ENCODE measurements at regions not wholly inside any gene's neighbourhood (a gene's known extent, or its start where the extent isn't known, plus 50 kb on each side); places are given as distances from the start of the nearest gene placed in this dataset.

- TF ChIP-seq CTCF (IDR thresholded peaks at IDR 0.05; ENCODE audit: insufficient read depth, low read depth, low read length, missing control alignments), result no peak
- H3K4me3 ChIP-seq (ENCODE audit: low read length), result no peak overlapping the region
- no peak for DNase-seq (ENCODE audit: low read depth)
These were observed 175.2 kb upstream of the ATP2B1 start for GRCh38 chr12:89883630-89884389.

- no peak for DNase-seq (ENCODE audit: low read depth)
- H3K4me3 ChIP-seq (ENCODE audit: low read length), result no peak overlapping the region
- TF ChIP-seq CTCF (IDR thresholded peaks at IDR 0.05; ENCODE audit: insufficient read depth, low read depth, low read length, missing control alignments), result no peak
These were observed 174.2 kb upstream of the ATP2B1 start for GRCh38 chr12:89882792-89883191.

- no peak for TF ChIP-seq CTCF (IDR thresholded peaks at IDR 0.05; ENCODE audit: insufficient read depth, low read depth, low read length, missing control alignments)
- DNase-seq (ENCODE audit: low read depth), result no peak
- H3K4me3 ChIP-seq (ENCODE audit: low read length), result no peak overlapping the region
These were observed 173.4 kb upstream of the ATP2B1 start for GRCh38 chr12:89882050-89882449.

- no peak for TF ChIP-seq CTCF (IDR thresholded peaks at IDR 0.05; ENCODE audit: insufficient read depth, low read depth, low read length, missing control alignments)
- DNase-seq (ENCODE audit: low read depth), result no peak
- no peak overlapping the region for H3K4me3 ChIP-seq (ENCODE audit: low read length)
These were observed 172.2 kb upstream of the ATP2B1 start for GRCh38 chr12:89880690-89881350.

- no peak for DNase-seq (ENCODE audit: low read depth)
- TF ChIP-seq CTCF (IDR thresholded peaks at IDR 0.05; ENCODE audit: insufficient read depth, low read depth, low read length, missing control alignments), result no peak
These were observed 171.1 kb upstream of the ATP2B1 start for GRCh38 chr12:89879766-89880165.

GRCh38 chr12:89878950-89879349 lies 170.3 kb upstream of the ATP2B1 start:
- no peak for DNase-seq (ENCODE audit: low read depth)
- no peak for TF ChIP-seq CTCF (IDR thresholded peaks at IDR 0.05; ENCODE audit: insufficient read depth, low read depth, low read length, missing control alignments)
- H3K4me3 ChIP-seq (ENCODE audit: low read length), result no peak overlapping the region

More at GRCh38 chr12:89879766-89880165, 171.1 kb upstream of the ATP2B1 start:
- no peak overlapping the region for H3K4me3 ChIP-seq (ENCODE audit: low read length)
